ENCODE measurements at regions not wholly inside any gene's neighbourhood (a gene's known extent, or its start where the extent isn't known, plus 50 kb on each side); places are given as distances from the start of the nearest gene placed in this dataset.

GRCh38 chr1:234958066-234958705, 170.5 kb downstream of the TOMM20 start:
- no peak for DNase-seq (ENCODE audit: low read depth)
- H3K4me3 ChIP-seq (ENCODE audit: low read length), result no peak overlapping the region
- TF ChIP-seq, protein P1, sequence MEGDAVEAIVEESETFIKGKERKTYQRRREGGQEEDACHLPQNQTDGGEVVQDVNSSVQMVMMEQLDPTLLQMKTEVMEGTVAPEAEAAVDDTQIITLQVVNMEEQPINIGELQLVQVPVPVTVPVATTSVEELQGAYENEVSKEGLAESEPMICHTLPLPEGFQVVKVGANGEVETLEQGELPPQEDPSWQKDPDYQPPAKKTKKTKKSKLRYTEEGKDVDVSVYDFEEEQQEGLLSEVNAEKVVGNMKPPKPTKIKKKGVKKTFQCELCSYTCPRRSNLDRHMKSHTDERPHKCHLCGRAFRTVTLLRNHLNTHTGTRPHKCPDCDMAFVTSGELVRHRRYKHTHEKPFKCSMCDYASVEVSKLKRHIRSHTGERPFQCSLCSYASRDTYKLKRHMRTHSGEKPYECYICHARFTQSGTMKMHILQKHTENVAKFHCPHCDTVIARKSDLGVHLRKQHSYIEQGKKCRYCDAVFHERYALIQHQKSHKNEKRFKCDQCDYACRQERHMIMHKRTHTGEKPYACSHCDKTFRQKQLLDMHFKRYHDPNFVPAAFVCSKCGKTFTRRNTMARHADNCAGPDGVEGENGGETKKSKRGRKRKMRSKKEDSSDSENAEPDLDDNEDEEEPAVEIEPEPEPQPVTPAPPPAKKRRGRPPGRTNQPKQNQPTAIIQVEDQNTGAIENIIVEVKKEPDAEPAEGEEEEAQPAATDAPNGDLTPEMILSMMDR (conservative IDR thresholded peaks at IDR 0.05; ENCODE audit: low read depth, low read length), result no peak

DNA sequence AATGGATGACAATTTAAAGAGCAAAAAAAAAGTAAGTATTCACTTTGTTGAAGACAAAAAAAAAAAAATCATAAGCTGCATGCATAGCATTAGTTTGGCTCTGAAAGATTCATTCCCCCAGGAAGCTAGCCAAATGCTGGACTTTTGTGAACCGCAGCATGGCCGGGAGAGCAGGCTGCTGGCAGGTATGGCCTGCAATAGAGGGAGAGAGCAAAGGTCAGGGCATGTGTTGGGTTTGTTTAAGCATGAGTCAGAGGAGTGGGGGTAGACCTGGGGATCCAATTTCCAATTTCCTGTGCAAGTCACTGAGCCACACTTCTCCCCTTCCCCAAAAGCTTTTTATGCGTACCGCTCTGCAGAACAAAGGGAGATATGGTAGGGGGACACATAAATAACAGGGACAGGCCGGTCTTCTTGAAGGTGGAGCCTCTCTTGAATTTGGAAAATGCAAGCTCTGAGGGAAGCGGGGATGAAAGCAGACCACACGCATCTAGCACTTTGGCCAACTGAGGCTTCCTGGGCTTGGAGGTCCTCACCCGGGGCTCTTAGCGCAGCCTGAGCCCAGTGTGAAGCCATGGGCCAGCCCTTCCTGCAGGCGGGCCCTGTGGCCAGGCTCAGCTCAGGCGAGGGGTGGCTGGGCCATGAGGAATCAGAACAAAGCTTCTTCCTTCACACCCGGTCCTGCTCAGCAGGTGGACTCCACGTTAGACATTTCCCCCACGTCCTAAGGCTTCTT, 171.1 kb downstream of the TOMM20 start:
- H3K4me3 ChIP-seq (ENCODE audit: low read length), result no peak overlapping the region
- TF ChIP-seq, protein P1 (conservative IDR thresholded peaks at IDR 0.05; ENCODE audit: low read depth, low read length), result no peak
- peak; percentile 80 for DNase-seq (ENCODE audit: low read depth)

- TF ChIP-seq, protein P1 (conservative IDR thresholded peaks at IDR 0.05; ENCODE audit: low read depth, low read length), result no peak
- no peak for DNase-seq (ENCODE audit: low read depth)
- H3K4me3 ChIP-seq (ENCODE audit: low read length), result no peak overlapping the region
Observed at GRCh38 chr1:234956821-234957329, 171.8 kb downstream of the TOMM20 start.

DNA sequence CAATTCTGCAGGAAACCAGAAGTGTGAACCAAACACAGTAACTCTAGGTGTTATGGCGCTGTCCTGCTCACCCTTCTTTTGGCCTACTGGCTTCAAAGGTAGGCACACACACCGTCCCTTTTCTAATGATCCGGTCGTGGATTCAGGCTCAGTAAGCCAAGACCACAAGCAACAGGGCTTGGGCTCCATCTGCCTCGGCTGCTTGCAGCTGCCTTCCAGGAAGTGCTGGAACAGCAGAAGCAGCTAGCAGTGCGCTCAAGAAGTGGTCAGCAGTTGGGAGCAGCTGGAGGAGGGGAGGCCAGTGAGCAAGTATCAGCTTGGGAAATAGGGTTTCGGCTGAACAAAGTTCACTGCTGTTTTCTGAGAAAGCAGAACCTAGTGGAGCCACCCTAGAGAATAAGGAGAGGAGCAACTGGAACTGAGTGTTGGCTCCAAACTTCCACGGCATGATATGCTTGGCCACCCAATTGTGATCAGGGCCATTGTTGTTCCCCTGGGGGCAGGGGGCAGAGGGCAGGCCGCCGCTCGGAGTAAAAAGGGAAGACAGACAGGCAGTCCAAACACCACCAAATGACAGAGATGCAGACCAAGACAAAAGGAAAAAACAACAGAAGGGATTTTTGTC, 173.4 kb downstream of the TOMM20 start:
- TF ChIP-seq, protein P1 (conservative IDR thresholded peaks at IDR 0.05; ENCODE audit: low read depth, low read length), result no peak
- DNase-seq (ENCODE audit: low read depth), result no peak
- H3K4me3 ChIP-seq (ENCODE audit: low read length), result no peak overlapping the region

GRCh38 chr1:234954613-234955012, 174.0 kb downstream of the TOMM20 start:
- no peak for DNase-seq (ENCODE audit: low read depth)
- TF ChIP-seq, protein P1 (conservative IDR thresholded peaks at IDR 0.05; ENCODE audit: low read depth, low read length), result no peak
- no peak overlapping the region for H3K4me3 ChIP-seq (ENCODE audit: low read length)

DNA sequence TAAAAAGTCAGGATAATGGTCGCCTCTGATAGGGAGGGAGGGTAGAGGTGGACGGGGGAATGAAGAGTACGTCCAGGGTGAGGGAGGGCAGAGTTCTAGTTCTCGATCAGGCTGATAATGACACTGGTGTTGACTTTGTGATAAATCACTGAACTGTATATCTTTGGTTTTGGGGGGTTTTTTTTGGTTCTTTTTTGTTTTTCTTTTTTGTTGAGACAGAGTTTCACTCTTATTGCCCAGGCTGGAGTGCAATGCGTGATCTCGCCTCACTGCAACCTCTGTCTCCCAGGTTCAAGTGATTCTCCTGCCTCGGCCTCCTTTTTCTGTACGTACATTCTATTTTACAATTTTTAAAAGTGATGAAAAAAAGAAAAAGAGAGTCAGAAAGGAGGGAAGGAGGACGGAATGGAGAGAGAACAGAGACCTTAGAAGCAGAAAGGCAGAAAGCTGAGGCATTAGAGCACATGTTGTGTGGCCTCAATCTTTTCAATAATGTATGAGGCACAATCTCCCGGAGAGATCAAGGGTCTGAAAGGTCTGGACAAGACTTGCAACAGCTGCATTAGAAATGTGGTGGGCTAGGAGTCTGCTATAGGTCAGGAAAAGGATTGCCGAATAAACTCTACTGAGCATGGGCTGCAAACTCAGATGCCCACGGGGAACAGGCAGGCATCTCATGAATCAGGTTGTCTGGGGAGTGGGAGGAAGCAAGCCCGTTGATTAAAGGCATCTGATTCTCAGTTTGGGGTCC, 174.8 kb downstream of the TOMM20 start:
- TF ChIP-seq, protein P1 (conservative IDR thresholded peaks at IDR 0.05; ENCODE audit: low read depth, low read length), result no peak
- no peak for DNase-seq (ENCODE audit: low read depth)
- H3K4me3 ChIP-seq (ENCODE audit: low read length), result no peak overlapping the region

Data from retinal pigment epithelial cell (primary cell).